GM12872 (cell line): ENCODE measurements at regions not wholly inside any gene's neighbourhood (a gene's known extent, or its start where the extent isn't known, plus 50 kb on each side); places are given as distances from the start of the nearest gene placed in this dataset.

Experiments used
- CTCF ChIP-seq: IDR thresholded peaks from 3 replicates; pipeline ENCODE4 v1.5.1; 2011; ENCODE audit warnings: low read depth, mild to moderate bottlenecking, low read length, moderate library complexity; ENCODE audit not compliant: insufficient read depth

GRCh38 chr20:48139262-48140041, 354.2 kb upstream of the SULF2 start:
- no peak for TF ChIP-seq CTCF

GRCh38 chr20:48132834-48133233, 347.6 kb upstream of the SULF2 start:
- no peak for TF ChIP-seq CTCF

DNA sequence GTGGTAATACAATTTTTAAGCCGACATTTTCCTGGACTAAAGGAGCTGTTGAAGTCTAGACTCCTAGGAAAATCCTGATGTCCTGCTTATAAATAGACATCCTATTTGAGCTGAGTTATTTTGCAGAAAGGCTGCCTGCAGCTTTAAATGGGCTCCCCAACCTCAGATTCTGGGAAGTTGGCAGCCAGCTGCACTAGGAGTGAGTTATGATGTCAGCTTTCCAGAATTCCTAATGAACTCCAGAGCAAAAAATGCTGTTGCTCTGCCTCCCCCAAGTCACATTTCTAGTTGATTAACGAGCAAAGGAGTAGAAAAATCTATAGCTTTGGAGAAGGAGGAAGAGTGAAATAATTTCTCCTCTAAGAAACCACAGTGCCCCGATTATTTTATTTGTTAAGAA, 346.3 kb upstream of the SULF2 start:
- TF ChIP-seq CTCF: no peak

GRCh38 chr20:48129345-48129942, 344.2 kb upstream of the SULF2 start:
- no peak for TF ChIP-seq CTCF

DNA sequence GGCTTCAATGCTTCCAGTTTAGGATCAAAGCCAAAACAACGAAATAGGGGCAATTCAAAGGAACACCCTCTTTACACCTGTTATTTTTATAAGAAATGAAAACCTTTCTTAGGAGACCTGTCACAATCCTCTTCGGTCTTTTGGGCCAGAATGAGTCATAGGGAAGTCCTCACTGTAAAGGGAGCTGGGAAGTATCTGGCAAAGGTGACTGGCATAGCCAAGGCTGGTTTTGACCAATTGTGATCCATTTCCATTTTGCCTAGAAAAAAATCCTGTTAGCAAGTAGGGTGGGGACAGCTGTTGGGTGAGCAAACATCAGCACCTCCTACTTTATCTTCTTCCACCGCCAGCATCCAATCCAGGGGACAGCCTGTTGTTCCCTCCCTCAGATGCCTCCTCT, 343.2 kb upstream of the SULF2 start:
- TF ChIP-seq CTCF: no peak

GRCh38 chr20:48126227-48126740, 341.0 kb upstream of the SULF2 start:
- no peak for TF ChIP-seq CTCF

GRCh38 chr20:48124960-48125359, 339.7 kb upstream of the SULF2 start:
- TF ChIP-seq CTCF: no peak
